ENCODE measurements at regions not wholly inside any gene's neighbourhood (a gene's known extent, or its start where the extent isn't known, plus 50 kb on each side); places are given as distances from the start of the nearest gene placed in this dataset.

DNA sequence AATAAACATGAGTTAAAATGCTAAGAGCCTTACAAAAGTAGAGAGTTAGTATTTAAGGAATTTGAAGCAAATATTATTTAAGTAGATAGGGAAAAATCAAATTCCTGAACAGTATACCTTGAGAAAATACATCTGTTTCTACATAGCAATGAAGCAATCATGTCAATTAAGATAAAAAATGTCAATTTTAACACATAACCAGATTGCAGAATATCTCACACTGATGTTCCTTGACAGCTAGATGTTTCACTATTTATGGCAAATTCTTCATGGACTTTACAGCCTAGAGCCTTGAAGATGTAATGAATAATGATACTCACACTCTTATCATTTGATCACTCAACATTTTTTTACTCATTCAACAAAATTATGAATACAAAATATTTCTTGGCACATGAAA, 708.2 kb upstream of the PTPRD start:
- no peaks in the 10 kb centered on the region for H3K4me1 ChIP-seq (ENCODE audit: control insufficient read depth, insufficient read depth, low read length)
- TF ChIP-seq, protein P1, sequence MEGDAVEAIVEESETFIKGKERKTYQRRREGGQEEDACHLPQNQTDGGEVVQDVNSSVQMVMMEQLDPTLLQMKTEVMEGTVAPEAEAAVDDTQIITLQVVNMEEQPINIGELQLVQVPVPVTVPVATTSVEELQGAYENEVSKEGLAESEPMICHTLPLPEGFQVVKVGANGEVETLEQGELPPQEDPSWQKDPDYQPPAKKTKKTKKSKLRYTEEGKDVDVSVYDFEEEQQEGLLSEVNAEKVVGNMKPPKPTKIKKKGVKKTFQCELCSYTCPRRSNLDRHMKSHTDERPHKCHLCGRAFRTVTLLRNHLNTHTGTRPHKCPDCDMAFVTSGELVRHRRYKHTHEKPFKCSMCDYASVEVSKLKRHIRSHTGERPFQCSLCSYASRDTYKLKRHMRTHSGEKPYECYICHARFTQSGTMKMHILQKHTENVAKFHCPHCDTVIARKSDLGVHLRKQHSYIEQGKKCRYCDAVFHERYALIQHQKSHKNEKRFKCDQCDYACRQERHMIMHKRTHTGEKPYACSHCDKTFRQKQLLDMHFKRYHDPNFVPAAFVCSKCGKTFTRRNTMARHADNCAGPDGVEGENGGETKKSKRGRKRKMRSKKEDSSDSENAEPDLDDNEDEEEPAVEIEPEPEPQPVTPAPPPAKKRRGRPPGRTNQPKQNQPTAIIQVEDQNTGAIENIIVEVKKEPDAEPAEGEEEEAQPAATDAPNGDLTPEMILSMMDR (IDR thresholded peaks at IDR 0.05) = no peak
- TF ChIP-seq, protein P2, sequence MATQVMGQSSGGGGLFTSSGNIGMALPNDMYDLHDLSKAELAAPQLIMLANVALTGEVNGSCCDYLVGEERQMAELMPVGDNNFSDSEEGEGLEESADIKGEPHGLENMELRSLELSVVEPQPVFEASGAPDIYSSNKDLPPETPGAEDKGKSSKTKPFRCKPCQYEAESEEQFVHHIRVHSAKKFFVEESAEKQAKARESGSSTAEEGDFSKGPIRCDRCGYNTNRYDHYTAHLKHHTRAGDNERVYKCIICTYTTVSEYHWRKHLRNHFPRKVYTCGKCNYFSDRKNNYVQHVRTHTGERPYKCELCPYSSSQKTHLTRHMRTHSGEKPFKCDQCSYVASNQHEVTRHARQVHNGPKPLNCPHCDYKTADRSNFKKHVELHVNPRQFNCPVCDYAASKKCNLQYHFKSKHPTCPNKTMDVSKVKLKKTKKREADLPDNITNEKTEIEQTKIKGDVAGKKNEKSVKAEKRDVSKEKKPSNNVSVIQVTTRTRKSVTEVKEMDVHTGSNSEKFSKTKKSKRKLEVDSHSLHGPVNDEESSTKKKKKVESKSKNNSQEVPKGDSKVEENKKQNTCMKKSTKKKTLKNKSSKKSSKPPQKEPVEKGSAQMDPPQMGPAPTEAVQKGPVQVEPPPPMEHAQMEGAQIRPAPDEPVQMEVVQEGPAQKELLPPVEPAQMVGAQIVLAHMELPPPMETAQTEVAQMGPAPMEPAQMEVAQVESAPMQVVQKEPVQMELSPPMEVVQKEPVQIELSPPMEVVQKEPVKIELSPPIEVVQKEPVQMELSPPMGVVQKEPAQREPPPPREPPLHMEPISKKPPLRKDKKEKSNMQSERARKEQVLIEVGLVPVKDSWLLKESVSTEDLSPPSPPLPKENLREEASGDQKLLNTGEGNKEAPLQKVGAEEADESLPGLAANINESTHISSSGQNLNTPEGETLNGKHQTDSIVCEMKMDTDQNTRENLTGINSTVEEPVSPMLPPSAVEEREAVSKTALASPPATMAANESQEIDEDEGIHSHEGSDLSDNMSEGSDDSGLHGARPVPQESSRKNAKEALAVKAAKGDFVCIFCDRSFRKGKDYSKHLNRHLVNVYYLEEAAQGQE (IDR thresholded peaks at IDR 0.05; ENCODE audit: insufficient read depth in 1 of 2, low read depth in 2 of 2, low read length in 1 of 2) = no peak
- TF ChIP-seq TCF7L2 (IDR thresholded peaks at IDR 0.05; ENCODE audit: low read depth, low read length) (no peak), SIN3A (IDR thresholded peaks at IDR 0.05; ENCODE audit: borderline replicate concordance, insufficient read depth, low read depth, low read length) (no peak), POLR2AphosphoS5 (IDR thresholded peaks at IDR 0.05; ENCODE audit: low read depth, low read length) (no peak)
- BruUV-seq (replicated peaks) = no TSS peak
- DNase-seq (ENCODE audit: low read depth, low spot score) (no peak), ATAC-seq (no peak)
- H3K4me3 ChIP-seq (ENCODE audit: low read depth in 2 of 2, low read length in 2 of 2) = no peak overlapping the region
- H3K27ac ChIP-seq (ENCODE audit: low read length) = no peak overlapping the region
- intact Hi-C loops (cut with micrococcal nuclease; ENCODE audit: unreplicated experiment) = no loop called here
- in situ Hi-C loops (cut with HindIII; ENCODE audit: low pct_unique_long_range_greater_than_20kb, low sequenced_read_pairs) = no loop called here
- H3K36me3 ChIP-seq (ENCODE audit: control insufficient read depth, insufficient read depth, low read length) = no peaks in the 10 kb centered on the region
- no peaks in the 10 kb centered on the region for H3K27me3 ChIP-seq (ENCODE audit: control insufficient read depth, insufficient read depth, low read length)
- POLR2A ChIA-PET = no interaction called here
- CTCF ChIA-PET = no interaction called here
- H3K9me3 ChIP-seq (ENCODE audit: control insufficient read depth, insufficient read depth, low read depth, low read length) = no peaks in the 10 kb centered on the region

DNA sequence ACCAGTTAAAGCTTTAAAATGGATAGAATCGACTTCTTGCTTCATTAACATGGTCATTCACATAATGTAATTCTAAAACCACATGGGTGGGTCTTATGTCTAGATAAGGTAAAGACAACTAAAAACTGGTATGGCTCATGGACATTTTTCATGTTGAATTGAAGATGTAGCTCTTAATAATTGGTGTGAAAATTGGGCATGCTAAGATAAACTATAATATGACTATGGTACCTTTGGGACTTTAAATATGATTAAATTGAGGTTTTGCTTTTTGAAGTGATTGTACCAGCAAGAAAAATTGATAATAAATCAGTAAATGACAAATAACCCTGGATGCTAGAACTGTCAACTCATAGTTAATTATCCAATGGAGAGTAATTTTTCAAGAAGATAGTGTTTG, 710.7 kb upstream of the PTPRD start:
- DNase-seq (ENCODE audit: low read depth, low spot score) = no peak
- Histone ChIP-seq H3K4me1 (ENCODE audit: control insufficient read depth, insufficient read depth, low read length) (no peaks in the 10 kb centered on the region), H3K27me3 (ENCODE audit: control insufficient read depth, insufficient read depth, low read length) (no peaks in the 10 kb centered on the region), H3K9me3 (ENCODE audit: control insufficient read depth, insufficient read depth, low read depth, low read length) (no peaks in the 10 kb centered on the region), H3K27ac (ENCODE audit: low read length) (no peak overlapping the region), H3K36me3 (ENCODE audit: control insufficient read depth, insufficient read depth, low read length) (no peaks in the 10 kb centered on the region), H3K4me3 (ENCODE audit: low read depth in 2 of 2, low read length in 2 of 2) (no peak overlapping the region)
- TF ChIP-seq TCF7L2 (IDR thresholded peaks at IDR 0.05; ENCODE audit: low read depth, low read length) (no peak), SIN3A (IDR thresholded peaks at IDR 0.05; ENCODE audit: borderline replicate concordance, insufficient read depth, low read depth, low read length) (no peak), POLR2AphosphoS5 (IDR thresholded peaks at IDR 0.05; ENCODE audit: low read depth, low read length) (no peak)
- TF ChIP-seq, protein P2 (IDR thresholded peaks at IDR 0.05; ENCODE audit: insufficient read depth in 1 of 2, low read depth in 2 of 2, low read length in 1 of 2) = no peak
- TF ChIP-seq, protein P1 (IDR thresholded peaks at IDR 0.05) = no peak
- in situ Hi-C loops (cut with HindIII; ENCODE audit: low pct_unique_long_range_greater_than_20kb, low sequenced_read_pairs) = no loop called here
- POLR2A ChIA-PET = no interaction called here
- CTCF ChIA-PET = no interaction called here
- BruUV-seq (replicated peaks) = no TSS peak
- intact Hi-C loops (cut with micrococcal nuclease; ENCODE audit: unreplicated experiment) = no loop called here
- no peak for ATAC-seq

Data from Panc1 (cell line).